H1 (cell line): ENCODE measurements at regions not wholly inside any gene's neighbourhood (a gene's known extent, or its start where the extent isn't known, plus 50 kb on each side); places are given as distances from the start of the nearest gene placed in this dataset.

ENCODE experiments used
- JUN ChIP-seq: IDR thresholded peaks from 2 replicates; pipeline ENCODE4 v1.6.1; 2011; ENCODE audit warnings: low read depth, mild to moderate bottlenecking, improper control_type of control experiment, low read length
- KDM4A ChIP-seq: IDR thresholded peaks from one replicate; pipeline ENCODE4 v1.7.1; 2012; ENCODE audit warnings: low read depth, mild to moderate bottlenecking, moderate library complexity, low read length, inconsistent platforms; ENCODE audit not compliant: severe bottlenecking
- SIN3A ChIP-seq, 2 experiments: IDR thresholded peaks in 1 of 2; conservative IDR thresholded peaks in 1 of 2; 2 replicates each; pipeline ENCODE4 v1.6.1; 2011 to 2012; ENCODE audit warnings: low read length in 2 of 2, improper control_type of control experiment in 1 of 2, low read depth in 1 of 2, mild to moderate bottlenecking in 1 of 2

GRCh38 chr3:7959094-7959493 lies 542.5 kb upstream of the LMCD1 start (continued):
- TF ChIP-seq JUN: no peak
- no peak for TF ChIP-seq KDM4A
- TF ChIP-seq SIN3A (conservative IDR thresholded peaks at IDR 0.05 in 1 of 2, IDR thresholded peaks at IDR 0.05 in 1 of 2; ENCODE audit: low read depth in 1 of 2, low read length in 2 of 2): no peak
